NOMO-1 treated with dmso at 0.1 percent for 144 hours (cell line): ENCODE measurements at regions not wholly inside any gene's neighbourhood (a gene's known extent, or its start where the extent isn't known, plus 50 kb on each side); places are given as distances from the start of the nearest gene placed in this dataset.
A peak's percentile ranks its signal among the peaks of the same experiment; 100 is the strongest.
"Not testable (repeated sequence)": the region's sequence is repeated elsewhere in the genome, so short reads cannot be mapped to it uniquely, and the experiment has no call there.

ENCODE experiments used
- DNase-seq: peaks from one replicate; lab custom pipeline; 2025; ENCODE audit not compliant: unreplicated experiment; lab: John Stamatoyannopoulos, UW

- not testable (repeated sequence) for DNase-seq
These were observed 104.7 kb upstream of the SPATS2L start for GRCh38 chr2:200201839-200202238.

- DNase-seq = no peak
These were observed 103.1 kb upstream of the SPATS2L start for GRCh38 chr2:200203381-200203827.

GRCh38 chr2:200208041-200208440 is 98.5 kb upstream of the SPATS2L start:
- no peak for DNase-seq

GRCh38 chr2:200209030-200209429 is 97.5 kb upstream of the SPATS2L start:
- DNase-seq = no peak

- DNase-seq = no peak
These were observed 94.8 kb upstream of the SPATS2L start for GRCh38 chr2:200211643-200212042.

- DNase-seq = no peak
These were observed 93.5 kb upstream of the SPATS2L start for GRCh38 chr2:200212862-200213425.

- peak; percentile 7 for DNase-seq
These were observed 90.2 kb upstream of the SPATS2L start for GRCh38 chr2:200216310-200216709.

GRCh38 chr2:200217320-200217719 is 89.2 kb upstream of the SPATS2L start:
- no peak for DNase-seq

GRCh38 chr2:200218645-200219044 is 87.8 kb upstream of the SPATS2L start:
- DNase-seq = no peak

- DNase-seq = no peak
These were observed 87.0 kb upstream of the SPATS2L start for GRCh38 chr2:200219309-200220113.

GRCh38 chr2:200220251-200220650 is 86.2 kb upstream of the SPATS2L start:
- DNase-seq = no peak

GRCh38 chr2:200221055-200221955 is 85.2 kb upstream of the SPATS2L start:
- DNase-seq = no peak

GRCh38 chr2:200222791-200223190 is 83.7 kb upstream of the SPATS2L start:
- no peak for DNase-seq

- no peak for DNase-seq
These were observed 83.2 kb upstream of the SPATS2L start for GRCh38 chr2:200223205-200223784.

- DNase-seq = no peak
These were observed 80.5 kb upstream of the SPATS2L start for GRCh38 chr2:200225951-200226350.

- DNase-seq = no peak
These were observed 79.8 kb upstream of the SPATS2L start for GRCh38 chr2:200226451-200227426.

- no peak for DNase-seq
These were observed 75.8 kb upstream of the SPATS2L start for GRCh38 chr2:200230716-200231115.

GRCh38 chr2:200235533-200235932 is 71.0 kb upstream of the SPATS2L start:
- DNase-seq = no peak

- DNase-seq = no peak
These were observed 67.3 kb upstream of the SPATS2L start for GRCh38 chr2:200239216-200239615.

GRCh38 chr2:200242570-200242969 is 63.9 kb upstream of the SPATS2L start:
- DNase-seq = no peak
